ENCODE measurements at regions not wholly inside any gene's neighbourhood (a gene's known extent, or its start where the extent isn't known, plus 50 kb on each side); places are given as distances from the start of the nearest gene placed in this dataset.

GRCh38 chr3:144363856-144364255 is 392.2 kb downstream of the DIPK2A start:
- TF ChIP-seq EZH2 (IDR thresholded peaks at IDR 0.05; ENCODE audit: insufficient read depth, low read length) (no peak), CTCF (IDR thresholded peaks at IDR 0.05; ENCODE audit: insufficient read depth, low read depth, low read length) (no peak)

Data from astrocyte (in vitro differentiated cells and primary cell).